ENCODE measurements at regions not wholly inside any gene's neighbourhood (a gene's known extent, or its start where the extent isn't known, plus 50 kb on each side); places are given as distances from the start of the nearest gene placed in this dataset.
"Not testable (repeated sequence)": the region's sequence is repeated elsewhere in the genome, so short reads cannot be mapped to it uniquely, and the experiment has no call there.

- no peaks in the 10 kb centered on the region for H3K4me1 Mint-ChIP-seq (ENCODE audit: low read depth)
- DNase-seq, result no peak
- ChIA-PET POLR2A (no interaction called here), CTCF (no interaction called here)
- no peak overlapping the region for H3K27ac Mint-ChIP-seq
- peaks cover 12% of the 10 kb centered on the region for H3K9me3 Mint-ChIP-seq (ENCODE audit: insufficient read depth)
- ATAC-seq, result no peak
- H3K4me3 Mint-ChIP-seq, result no peak overlapping the region
- H3K36me3 Mint-ChIP-seq (ENCODE audit: low read depth), result no peaks in the 10 kb centered on the region
- H3K27me3 Mint-ChIP-seq (ENCODE audit: low read depth), result no peaks in the 10 kb centered on the region
Measured at GRCh38 chr4:28482580-28483270, 1622.1 kb downstream of the STIM2 start.

GRCh38 chr4:28488021-28488420 lies 1627.4 kb downstream of the STIM2 start:
- no peak overlapping the region for H3K27ac Mint-ChIP-seq
- H3K27me3 Mint-ChIP-seq (ENCODE audit: low read depth), result no peaks in the 10 kb centered on the region
- no peak for ATAC-seq
- H3K4me3 Mint-ChIP-seq, result no peak overlapping the region
- H3K4me1 Mint-ChIP-seq (ENCODE audit: low read depth), result no peaks in the 10 kb centered on the region
- no peaks in the 10 kb centered on the region for H3K36me3 Mint-ChIP-seq (ENCODE audit: low read depth)
- peaks cover 9% of the 10 kb centered on the region for H3K9me3 Mint-ChIP-seq (ENCODE audit: insufficient read depth)
- ChIA-PET CTCF (no interaction called here), POLR2A (no interaction called here)
- DNase-seq, result no peak

GRCh38 chr4:28490669-28491068 lies 1630.0 kb downstream of the STIM2 start:
- H3K36me3 Mint-ChIP-seq (ENCODE audit: low read depth), result no peaks in the 10 kb centered on the region
- ATAC-seq (no peak), DNase-seq (no peak)
- H3K4me3 Mint-ChIP-seq, result no peak overlapping the region
- no peaks in the 10 kb centered on the region for H3K4me1 Mint-ChIP-seq (ENCODE audit: low read depth)
- H3K27me3 Mint-ChIP-seq (ENCODE audit: low read depth), result no peaks in the 10 kb centered on the region
- no peak overlapping the region for H3K27ac Mint-ChIP-seq
- H3K9me3 Mint-ChIP-seq (ENCODE audit: insufficient read depth), result peaks cover 11% of the 10 kb centered on the region
- ChIA-PET CTCF (no interaction called here), POLR2A (no interaction called here)

- Mint-ChIP-seq H3K27ac (no peak overlapping the region), H3K9me3 (ENCODE audit: insufficient read depth) (no peaks in the 10 kb centered on the region), H3K4me1 (ENCODE audit: low read depth) (no peaks in the 10 kb centered on the region), H3K4me3 (no peak overlapping the region), H3K27me3 (ENCODE audit: low read depth) (no peaks in the 10 kb centered on the region), H3K36me3 (ENCODE audit: low read depth) (no peaks in the 10 kb centered on the region)
- ChIA-PET CTCF (no interaction called here), POLR2A (no interaction called here)
- DNase-seq, result no peak
- no peak for ATAC-seq
Measured at GRCh38 chr4:28505064-28505463, 1644.4 kb downstream of the STIM2 start.

- ChIA-PET POLR2A (no interaction called here), CTCF (no interaction called here)
- DNase-seq, result no peak
- Mint-ChIP-seq H3K27ac (no peak overlapping the region), H3K27me3 (ENCODE audit: low read depth) (no peaks in the 10 kb centered on the region), H3K4me1 (ENCODE audit: low read depth) (no peaks in the 10 kb centered on the region), H3K4me3 (no peak overlapping the region), H3K36me3 (ENCODE audit: low read depth) (no peaks in the 10 kb centered on the region), H3K9me3 (ENCODE audit: insufficient read depth) (peaks cover 8% of the 10 kb centered on the region)
- no peak for ATAC-seq
Measured at GRCh38 chr4:28508636-28509035, 1648.0 kb downstream of the STIM2 start.

GRCh38 chr4:28514766-28515165 lies 1654.1 kb downstream of the STIM2 start:
- H3K36me3 Mint-ChIP-seq (ENCODE audit: low read depth); ATAC-seq; CTCF ChIA-PET; DNase-seq; POLR2A ChIA-PET; H3K27me3 Mint-ChIP-seq (ENCODE audit: low read depth); H3K4me3 Mint-ChIP-seq; H3K9me3 Mint-ChIP-seq (ENCODE audit: insufficient read depth); H3K4me1 Mint-ChIP-seq (ENCODE audit: low read depth); H3K27ac Mint-ChIP-seq: not testable (repeated sequence)

GRCh38 chr4:28518561-28519165 lies 1658.0 kb downstream of the STIM2 start:
- peaks cover 1% of the 10 kb centered on the region for H3K9me3 Mint-ChIP-seq (ENCODE audit: insufficient read depth)
- no peaks in the 10 kb centered on the region for H3K36me3 Mint-ChIP-seq (ENCODE audit: low read depth)
- H3K4me1 Mint-ChIP-seq (ENCODE audit: low read depth), result no peaks in the 10 kb centered on the region
- ChIA-PET CTCF (no interaction called here), POLR2A (no interaction called here)
- DNase-seq (no peak), ATAC-seq (no peak)
- no peak overlapping the region for H3K4me3 Mint-ChIP-seq
- no peaks in the 10 kb centered on the region for H3K27me3 Mint-ChIP-seq (ENCODE audit: low read depth)
- no peak overlapping the region for H3K27ac Mint-ChIP-seq

GRCh38 chr4:28523681-28524190 lies 1663.1 kb downstream of the STIM2 start:
- Mint-ChIP-seq H3K27ac (no peak overlapping the region), H3K9me3 (ENCODE audit: insufficient read depth) (no peaks in the 10 kb centered on the region), H3K36me3 (ENCODE audit: low read depth) (no peaks in the 10 kb centered on the region)

GRCh38 chr4:28536124-28536523 lies 1675.5 kb downstream of the STIM2 start:
- Mint-ChIP-seq H3K4me3 (no peak overlapping the region), H3K9me3 (ENCODE audit: insufficient read depth) (peaks cover 24% of the 10 kb centered on the region), H3K27ac (no peak overlapping the region), H3K27me3 (ENCODE audit: low read depth) (no peaks in the 10 kb centered on the region), H3K4me1 (ENCODE audit: low read depth) (no peaks in the 10 kb centered on the region), H3K36me3 (ENCODE audit: low read depth) (no peaks in the 10 kb centered on the region)
- DNase-seq, result no peak
- no peak for ATAC-seq
- CTCF ChIA-PET, result no interaction called here
- POLR2A ChIA-PET, result no interaction called here

More at GRCh38 chr4:28523681-28524190, 1663.1 kb downstream of the STIM2 start:
- ChIA-PET POLR2A (no interaction called here), CTCF (no interaction called here)
- Mint-ChIP-seq H3K4me1 (ENCODE audit: low read depth) (no peaks in the 10 kb centered on the region), H3K4me3 (no peak overlapping the region), H3K27me3 (ENCODE audit: low read depth) (no peaks in the 10 kb centered on the region)
- no peak for DNase-seq
- ATAC-seq, result no peak

- ChIA-PET CTCF (no interaction called here), POLR2A (no interaction called here)
- no peak for ATAC-seq
- Mint-ChIP-seq H3K27ac (no peak overlapping the region), H3K4me3 (no peak overlapping the region), H3K36me3 (ENCODE audit: low read depth) (no peaks in the 10 kb centered on the region), H3K9me3 (ENCODE audit: insufficient read depth) (peaks cover under 1% of the 10 kb centered on the region), H3K27me3 (ENCODE audit: low read depth) (no peaks in the 10 kb centered on the region), H3K4me1 (ENCODE audit: low read depth) (no peaks in the 10 kb centered on the region)
- DNase-seq, result no peak
Measured at GRCh38 chr4:28545986-28546385, 1685.3 kb downstream of the STIM2 start.

- H3K27me3 Mint-ChIP-seq (ENCODE audit: low read depth), result no peaks in the 10 kb centered on the region
- POLR2A ChIA-PET, result no interaction called here
- DNase-seq (no peak), ATAC-seq (no peak)
- H3K4me3 Mint-ChIP-seq, result no peak overlapping the region
- no peak overlapping the region for H3K27ac Mint-ChIP-seq
- CTCF ChIA-PET, result no interaction called here
- H3K9me3 Mint-ChIP-seq (ENCODE audit: insufficient read depth), result peaks cover 6% of the 10 kb centered on the region
- H3K36me3 Mint-ChIP-seq (ENCODE audit: low read depth), result no peaks in the 10 kb centered on the region
- no peaks in the 10 kb centered on the region for H3K4me1 Mint-ChIP-seq (ENCODE audit: low read depth)
Measured at GRCh38 chr4:28548136-28548535, 1687.5 kb downstream of the STIM2 start.

- no peaks in the 10 kb centered on the region for H3K36me3 Mint-ChIP-seq (ENCODE audit: low read depth)
Measured at GRCh38 chr4:28548594-28548993, 1688.0 kb downstream of the STIM2 start.

GRCh38 chr4:28555866-28556265 lies 1695.2 kb downstream of the STIM2 start:
- ChIA-PET CTCF (no interaction called here), POLR2A (no interaction called here)

More at GRCh38 chr4:28548594-28548993, 1688.0 kb downstream of the STIM2 start:
- DNase-seq (no peak), ATAC-seq (no peak)
- Mint-ChIP-seq H3K9me3 (ENCODE audit: insufficient read depth) (peaks cover 6% of the 10 kb centered on the region), H3K27me3 (ENCODE audit: low read depth) (no peaks in the 10 kb centered on the region), H3K27ac (no peak overlapping the region), H3K4me1 (ENCODE audit: low read depth) (no peaks in the 10 kb centered on the region), H3K4me3 (no peak overlapping the region)
- ChIA-PET POLR2A (no interaction called here), CTCF (no interaction called here)

More at GRCh38 chr4:28555866-28556265, 1695.2 kb downstream of the STIM2 start:
- H3K9me3 Mint-ChIP-seq (ENCODE audit: insufficient read depth), result peaks cover 14% of the 10 kb centered on the region
- ATAC-seq (no peak), DNase-seq (no peak)
- no peaks in the 10 kb centered on the region for H3K36me3 Mint-ChIP-seq (ENCODE audit: low read depth)
- no peak overlapping the region for H3K4me3 Mint-ChIP-seq
- no peaks in the 10 kb centered on the region for H3K27me3 Mint-ChIP-seq (ENCODE audit: low read depth)
- no peaks in the 10 kb centered on the region for H3K4me1 Mint-ChIP-seq (ENCODE audit: low read depth)
- no peak overlapping the region for H3K27ac Mint-ChIP-seq

Data from activated CD8-positive, alpha-beta T cell treated with anti-CD3 and anti-CD28 coated beads, Interleukin-2, amount 10 ng/mL, durations not matched to agents 7 days and 5 days (primary cell).